NCI-H2107 treated with DMSO at 0.1 percent for 48 hours (cell line): ENCODE measurements at regions not wholly inside any gene's neighbourhood (a gene's known extent, or its start where the extent isn't known, plus 50 kb on each side); places are given as distances from the start of the nearest gene placed in this dataset.
"Not testable (repeated sequence)": the region's sequence is repeated elsewhere in the genome, so short reads cannot be mapped to it uniquely, and the experiment has no call there.

Experiments used
- DNase-seq: peaks from one replicate; lab custom pipeline; 2025; ENCODE audit not compliant: unreplicated experiment; lab: John Stamatoyannopoulos, UW

GRCh38 chr1:222865718-222866117 is 50.9 kb downstream of the DISP1 start:
- no peak for DNase-seq

DNA sequence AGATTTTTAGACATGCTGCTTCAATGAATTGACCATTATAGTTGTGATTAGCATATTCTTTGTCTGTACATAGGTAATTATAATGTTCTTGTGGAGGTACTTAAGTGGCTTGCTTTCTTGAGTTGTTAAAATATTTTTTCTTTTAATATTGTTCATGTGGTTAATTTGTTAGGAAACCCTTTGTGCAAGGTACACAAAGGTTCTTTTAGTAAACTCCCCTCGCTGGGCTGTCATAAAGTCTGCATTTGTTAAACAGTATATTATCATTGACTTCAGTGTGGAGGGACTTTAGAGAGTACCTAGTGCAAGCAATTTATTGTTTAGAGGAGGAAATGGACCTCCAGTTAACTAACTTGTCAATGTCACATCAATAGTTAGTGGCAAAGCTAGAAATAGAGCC is 52.5 kb downstream of the DISP1 start:
- no peak for DNase-seq

DNA sequence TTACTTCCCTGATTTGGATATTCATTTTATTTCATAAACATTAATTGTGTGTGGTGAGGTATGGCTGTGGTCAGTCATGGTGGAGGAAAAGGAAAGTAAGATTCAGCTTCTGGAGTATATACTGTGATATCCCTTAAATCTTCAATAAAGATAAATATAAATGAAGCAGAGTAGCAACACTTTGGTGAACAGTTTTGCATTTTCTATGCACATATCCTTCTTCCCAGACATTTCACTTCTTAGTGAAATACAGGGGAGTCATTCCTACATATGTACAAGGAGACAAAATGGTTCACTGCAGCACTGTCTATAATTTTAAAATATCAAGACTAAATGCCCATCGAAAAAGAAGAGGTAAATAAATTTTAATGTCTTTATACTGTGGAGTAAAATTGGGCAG is 61.3 kb downstream of the DISP1 start:
- no peak for DNase-seq

GRCh38 chr1:222877854-222878253 is 63.0 kb downstream of the DISP1 start:
- no peak for DNase-seq

DNA sequence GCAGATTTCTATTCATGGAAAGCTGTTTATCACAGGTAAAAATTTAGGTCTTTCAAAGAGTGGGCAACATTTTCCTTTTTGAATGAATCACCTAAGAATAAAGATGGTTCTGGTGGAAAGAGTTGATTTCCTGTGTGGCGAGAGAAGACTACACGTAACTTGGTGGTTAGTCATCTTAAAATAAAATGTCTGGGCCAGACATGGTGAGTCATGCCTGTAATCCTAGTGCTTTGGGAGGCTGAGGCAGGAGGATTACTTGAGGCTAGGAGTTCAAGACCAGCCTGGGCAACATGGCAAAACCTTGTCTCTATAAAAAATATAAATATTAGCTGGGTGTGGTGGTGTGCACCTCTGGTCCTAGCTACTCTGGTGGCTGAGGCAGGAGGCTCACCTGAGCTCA is 65.7 kb downstream of the DISP1 start:
- DNase-seq, result no peak

DNA sequence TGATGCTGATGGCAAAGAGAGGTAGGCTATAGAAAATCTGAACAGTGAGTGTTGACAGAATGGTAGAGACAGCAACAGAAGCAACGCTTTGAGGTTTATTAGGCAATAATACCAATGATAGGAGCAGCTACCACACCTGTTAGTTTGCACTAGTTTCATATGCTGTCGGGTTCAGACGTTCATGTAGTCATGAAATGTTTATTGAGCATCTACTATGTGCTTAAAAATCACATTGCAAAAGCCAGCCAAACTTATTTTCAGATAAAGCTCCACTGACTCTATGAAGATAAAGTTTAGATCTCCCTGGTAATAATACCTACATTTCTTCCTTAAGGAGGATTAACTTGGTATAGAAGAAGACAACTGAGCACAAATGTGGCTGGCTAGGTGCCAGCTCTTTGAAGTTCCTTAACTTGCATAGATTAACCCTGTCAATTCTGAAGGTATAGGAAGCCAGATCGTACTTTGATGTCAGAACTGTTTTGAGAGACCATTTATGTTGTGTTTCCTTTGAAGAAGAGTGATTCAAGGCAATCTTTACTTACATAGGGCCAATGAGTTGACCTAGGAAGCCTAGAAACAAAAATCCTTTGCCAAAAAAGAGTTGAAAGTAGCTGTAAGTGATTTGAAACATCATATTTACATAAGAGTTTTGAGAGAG is 71.5 kb downstream of the DISP1 start:
- no peak for DNase-seq

DNA sequence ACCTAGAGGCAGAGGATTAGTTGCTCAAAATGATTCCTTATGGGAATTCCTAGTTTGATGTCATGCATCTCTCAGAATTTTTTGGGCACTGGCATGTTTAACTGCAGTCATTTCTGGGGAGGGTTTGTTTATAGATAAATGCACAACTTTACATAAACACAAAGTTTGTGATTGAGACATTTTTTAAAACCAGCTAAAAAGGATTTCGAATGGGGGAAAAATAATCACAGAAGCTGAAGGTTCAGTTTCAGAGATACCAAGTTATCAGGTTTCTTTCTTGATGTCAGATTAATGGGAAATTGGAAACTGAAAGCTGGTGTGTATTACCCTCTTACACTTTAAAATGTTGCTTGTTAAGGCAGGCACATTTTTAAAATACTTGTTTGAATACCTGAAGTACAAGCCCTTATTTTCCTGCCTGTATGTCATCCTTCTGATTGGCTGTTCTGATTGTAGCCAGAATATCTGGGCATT is 72.1 kb downstream of the DISP1 start:
- no peak for DNase-seq

DNA sequence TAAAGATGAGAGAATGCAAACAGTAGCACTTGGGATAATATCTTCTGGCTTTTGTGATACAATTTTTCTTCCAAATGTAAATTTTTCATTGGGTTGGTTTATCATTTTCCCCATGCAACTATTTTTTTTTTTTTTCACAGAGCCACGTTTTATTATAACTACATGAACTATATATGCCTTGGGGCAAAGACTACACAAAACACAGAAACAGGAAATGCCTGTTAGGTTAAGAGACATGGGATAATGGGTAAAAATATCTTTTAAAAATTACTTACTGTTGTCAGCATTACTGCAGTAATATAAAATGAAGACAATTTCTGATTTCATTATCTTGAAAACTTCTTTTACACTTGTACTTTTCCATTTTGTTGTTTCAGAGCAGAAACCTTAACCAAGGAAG is 74.6 kb downstream of the DISP1 start:
- no peak for DNase-seq

DNA sequence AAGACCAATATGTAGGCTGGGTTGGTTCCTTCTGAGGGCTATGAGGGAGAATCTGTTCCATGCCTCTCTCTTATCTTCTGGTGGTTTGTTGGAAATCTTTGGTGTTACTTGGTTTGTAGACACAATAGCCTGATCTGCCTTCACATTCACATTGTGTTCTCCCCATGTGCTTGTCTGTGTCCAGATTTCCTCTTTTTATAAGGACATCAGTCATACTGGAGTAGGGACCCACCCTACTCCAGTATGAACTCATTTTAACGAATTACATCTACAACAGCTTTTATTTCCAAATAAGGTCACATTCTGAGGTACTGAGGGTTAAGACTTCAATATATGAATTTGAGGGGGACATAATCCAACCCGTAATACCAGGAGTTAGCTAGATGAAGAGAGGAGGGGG is 75.9 kb downstream of the DISP1 start:
- DNase-seq, result no peak

DNA sequence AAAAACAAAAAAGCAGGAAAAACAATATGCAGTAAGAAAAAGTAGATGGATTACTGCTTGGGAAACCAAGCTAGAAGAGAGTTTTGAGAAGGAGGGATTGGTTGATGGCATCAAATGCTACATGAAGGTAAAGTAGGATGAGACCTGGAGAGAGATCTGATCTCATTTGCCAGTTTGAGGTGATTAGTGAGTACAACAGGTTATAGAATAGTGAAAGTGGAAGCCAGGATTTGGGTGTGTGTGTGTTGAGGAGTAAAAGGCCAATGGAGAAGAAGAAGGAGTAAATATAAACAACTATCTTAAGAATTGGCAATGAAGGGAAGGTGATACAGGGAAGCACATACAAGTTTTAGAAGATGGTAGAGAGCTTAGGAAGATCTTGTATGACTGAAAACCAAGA is 76.7 kb downstream of the DISP1 start:
- no peak for DNase-seq

DNA sequence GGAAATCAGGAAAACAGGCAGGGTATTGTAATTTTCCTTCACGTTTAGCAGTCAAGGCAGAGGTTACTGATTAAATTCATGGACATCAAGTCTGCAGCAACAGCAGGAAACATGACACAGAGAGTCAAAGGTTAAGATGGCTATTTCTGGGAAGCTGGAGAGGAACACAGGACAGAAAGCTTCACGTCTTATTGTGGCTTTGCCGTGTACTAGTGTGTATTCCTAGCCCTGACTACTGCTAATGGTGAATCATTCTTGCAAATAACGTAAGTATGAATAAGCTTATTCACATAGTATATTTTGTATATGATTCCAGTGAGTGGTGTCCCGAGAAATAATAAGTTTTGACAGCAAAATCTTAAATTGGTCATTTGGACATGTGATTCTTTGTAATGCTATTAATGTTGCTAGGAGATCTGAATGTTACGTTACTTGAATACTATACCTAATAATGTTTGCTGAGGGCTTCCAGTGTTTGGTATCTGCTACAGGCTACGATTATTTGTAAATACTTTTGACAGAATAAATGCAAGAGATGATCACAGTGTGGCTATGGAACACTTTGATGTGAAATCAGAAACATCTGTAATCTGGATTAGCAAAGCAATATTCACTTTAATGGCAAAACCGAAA is 77.4 kb downstream of the DISP1 start:
- DNase-seq, result no peak

- DNase-seq, result no peak
These were observed 78.4 kb downstream of the DISP1 start for GRCh38 chr1:222893255-222893654.

DNA sequence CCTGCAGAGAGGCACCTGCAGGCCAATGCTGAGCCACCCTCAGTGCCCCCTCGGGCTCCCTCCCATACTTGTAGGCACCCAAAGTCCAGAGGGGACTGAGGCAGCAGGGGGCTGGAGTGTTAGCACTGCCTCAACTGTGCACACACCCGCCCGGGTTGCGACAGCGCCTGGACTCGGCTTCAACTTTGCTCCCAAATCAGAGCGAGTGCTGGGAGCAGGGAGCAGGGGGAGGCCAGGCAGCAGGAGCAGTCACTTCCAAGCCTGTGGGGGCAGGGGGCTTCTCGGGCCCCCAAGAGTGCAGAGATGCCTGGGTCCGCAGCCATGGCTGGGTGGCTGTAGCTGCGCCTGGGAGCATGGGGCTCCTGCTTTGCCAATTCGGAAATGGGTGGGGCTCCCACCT is 79.5 kb downstream of the DISP1 start:
- DNase-seq, result no peak

DNA sequence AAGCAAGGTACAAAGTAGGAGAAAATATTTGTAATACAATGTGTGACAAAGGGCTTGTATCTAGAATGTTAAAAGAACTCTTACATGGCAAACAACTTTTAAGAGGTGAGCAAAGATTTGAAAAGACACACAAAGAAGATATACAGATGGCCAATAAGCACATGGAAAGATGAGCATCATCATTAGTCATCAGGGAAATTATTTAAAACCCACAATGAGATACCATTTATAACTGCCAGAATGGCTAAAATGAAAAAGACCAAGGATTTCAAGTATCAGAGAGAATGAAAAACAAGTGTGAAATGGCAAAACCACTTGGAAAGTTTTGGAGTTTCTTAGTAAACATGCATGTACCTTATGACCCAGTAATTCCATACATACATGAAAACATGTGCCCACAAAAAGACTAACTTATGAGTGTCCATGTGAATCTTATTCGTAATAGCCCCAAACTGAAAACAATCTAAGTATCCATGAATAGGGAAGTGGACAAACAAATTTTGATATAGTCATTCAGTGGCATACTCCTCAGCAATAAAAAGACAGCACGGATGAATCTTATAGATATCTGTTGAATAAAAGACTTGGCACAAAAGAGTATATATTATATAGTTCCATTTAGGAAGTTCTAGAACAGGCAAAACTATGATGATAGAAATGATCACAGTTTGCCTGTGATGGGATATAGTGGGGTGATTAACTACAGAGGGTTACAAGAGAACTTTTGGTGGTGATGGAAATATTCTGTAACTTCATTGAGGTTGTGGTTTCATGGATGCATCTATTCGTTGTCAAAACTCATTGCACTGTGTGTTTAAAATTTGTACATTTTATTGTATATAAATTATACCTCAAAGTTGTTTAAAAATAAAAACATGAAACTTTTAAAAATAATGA is 82.0 kb downstream of the DISP1 start:
- DNase-seq, result no peak

DNA sequence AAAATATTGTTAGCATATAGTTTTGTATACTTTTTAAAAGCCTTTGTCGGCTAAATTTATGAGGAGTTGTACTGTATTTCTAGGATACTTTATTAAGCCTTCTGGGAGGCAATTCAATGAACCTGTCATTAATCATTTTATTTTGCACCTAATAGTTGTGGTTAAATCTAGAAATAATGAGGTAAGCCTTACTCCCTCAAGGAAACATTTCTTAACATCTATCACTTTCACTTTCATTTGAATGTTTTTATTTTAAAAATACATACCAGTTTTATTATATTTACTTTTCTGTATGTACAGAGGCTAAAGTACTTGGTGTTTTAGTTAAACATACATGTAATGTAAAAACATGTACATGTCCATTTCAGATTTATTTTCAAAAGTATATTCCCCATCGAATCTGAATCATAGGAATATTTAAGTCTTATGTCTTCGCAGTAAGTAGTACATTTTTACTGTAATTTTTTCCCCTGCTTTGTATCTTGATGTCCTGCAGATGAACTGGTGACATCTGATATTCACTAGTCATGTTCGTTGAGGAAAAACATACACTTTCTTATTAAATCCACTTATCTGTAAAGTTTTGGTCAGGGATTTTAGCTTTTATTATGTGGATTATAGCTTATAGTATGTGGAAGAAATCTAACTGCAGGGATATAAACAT is 82.8 kb downstream of the DISP1 start:
- no peak for DNase-seq

GRCh38 chr1:222898191-222898527 is 83.3 kb downstream of the DISP1 start:
- no peak for DNase-seq

- no peak for DNase-seq
These were observed 84.6 kb downstream of the DISP1 start for GRCh38 chr1:222899471-222899870.

GRCh38 chr1:222904451-222904850 is 89.6 kb downstream of the DISP1 start:
- no peak for DNase-seq

GRCh38 chr1:222905151-222905550 is 90.3 kb downstream of the DISP1 start:
- DNase-seq, result no peak

DNA sequence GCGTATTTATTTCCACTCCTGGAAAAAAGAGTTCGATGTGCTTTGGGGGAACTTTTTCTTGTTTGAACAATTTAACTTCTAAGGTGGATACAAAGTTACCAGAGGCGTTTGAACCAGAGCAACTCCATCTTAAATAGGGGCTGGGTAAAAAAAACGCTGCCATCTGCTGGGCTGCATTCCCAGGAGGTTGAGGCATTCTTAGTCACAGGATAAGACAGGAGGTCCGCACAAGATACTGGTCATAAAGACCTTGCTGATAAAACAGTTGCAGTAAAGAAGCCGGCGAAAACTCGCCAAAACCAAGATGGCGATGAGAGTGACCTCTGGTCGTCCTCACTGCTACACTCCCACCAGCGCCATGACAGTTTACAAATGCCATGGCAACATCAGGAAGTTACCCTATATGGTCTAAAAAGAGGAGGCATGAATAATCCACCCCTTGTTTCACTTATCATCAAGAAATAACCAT is 91.5 kb downstream of the DISP1 start:
- not testable (repeated sequence) for DNase-seq

- no peak for DNase-seq
These were observed 94.7 kb downstream of the DISP1 start for GRCh38 chr1:222909586-222909985.
